ENCODE measurements at regions not wholly inside any gene's neighbourhood (a gene's known extent, or its start where the extent isn't known, plus 50 kb on each side); places are given as distances from the start of the nearest gene placed in this dataset.

DNA sequence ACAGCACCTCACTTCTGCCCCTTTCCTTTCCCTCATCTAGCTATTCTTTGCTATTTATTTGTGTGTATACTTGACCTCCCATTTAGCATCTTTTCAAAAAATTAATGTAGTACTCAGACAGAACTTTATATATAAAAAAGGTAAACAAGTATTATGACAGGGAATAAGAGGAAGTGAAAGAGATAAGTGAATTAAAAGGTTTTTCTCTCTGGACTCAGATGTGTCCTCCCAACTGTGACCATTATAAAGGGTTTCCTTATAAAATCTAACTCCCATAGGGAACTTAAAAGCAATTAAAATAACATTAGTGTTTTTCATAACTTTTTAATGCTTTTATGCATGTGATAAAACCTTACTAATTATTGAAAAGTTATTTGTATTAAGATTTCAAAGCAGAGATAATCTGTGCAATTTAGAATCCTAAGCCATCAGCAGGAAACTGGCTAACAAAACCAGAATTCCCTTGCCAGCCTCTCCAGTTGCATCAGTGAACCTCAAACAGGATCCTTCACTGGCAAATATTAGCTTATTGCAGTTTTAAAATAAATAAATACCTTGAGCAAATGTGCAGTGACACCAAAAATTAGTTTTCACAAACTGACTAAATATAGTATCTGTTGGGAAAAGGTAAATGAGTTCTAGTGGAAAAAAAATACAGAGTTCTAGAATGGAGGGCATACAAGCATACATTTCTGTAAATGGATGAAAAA lies 930.7 kb downstream of the BCL11A start:
- no peak for DNase-seq

DNA sequence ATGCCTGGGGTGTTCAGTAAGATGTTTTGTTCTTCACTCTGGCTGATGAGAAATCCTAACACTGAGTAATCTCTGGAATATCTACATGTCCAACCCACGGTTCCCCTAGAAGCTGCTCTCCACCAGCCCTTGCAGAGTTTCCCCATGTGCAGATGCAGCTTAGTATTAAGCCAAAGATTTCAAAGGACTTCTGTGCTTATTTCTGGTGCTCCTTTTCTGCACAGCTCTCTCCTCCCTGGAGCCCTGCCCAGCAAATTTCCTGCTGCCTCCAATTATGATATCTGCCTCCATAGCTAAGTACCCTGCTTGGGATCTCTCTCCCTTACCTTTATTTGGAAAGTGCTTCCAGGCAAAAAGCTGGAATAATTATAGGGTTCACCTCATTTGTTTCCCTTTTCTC lies 949.3 kb downstream of the BCL11A start:
- DNase-seq: no peak

DNA sequence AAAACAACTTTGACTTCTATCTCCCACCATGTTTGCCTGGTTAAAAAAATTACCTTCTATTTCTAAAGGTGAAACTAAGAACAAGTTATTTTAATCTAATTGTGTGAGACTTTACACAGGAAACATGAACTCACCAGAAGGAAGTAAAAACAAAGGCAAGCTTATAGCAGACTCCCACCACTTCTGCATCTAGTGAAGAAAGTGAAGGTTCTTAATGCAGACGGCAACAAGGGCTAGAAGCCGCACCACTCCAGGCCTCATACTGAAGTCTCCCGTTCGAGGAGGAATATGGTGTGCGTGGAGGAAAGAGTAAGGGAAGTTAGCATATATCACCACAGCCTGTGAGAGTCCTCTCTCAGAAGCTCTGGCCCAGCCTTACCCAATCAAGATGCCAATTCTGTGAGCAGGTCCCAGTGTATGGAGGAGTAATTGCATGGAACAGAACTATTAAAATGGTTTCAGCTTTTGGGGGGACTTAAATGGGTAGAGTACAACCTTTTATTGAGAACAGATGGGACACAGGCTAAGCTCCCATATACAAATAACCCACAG lies 958.7 kb downstream of the BCL11A start:
- DNase-seq: no peak

GRCh38 chr2:59590798-59591197 lies 962.7 kb downstream of the BCL11A start:
- DNase-seq: no peak

DNA sequence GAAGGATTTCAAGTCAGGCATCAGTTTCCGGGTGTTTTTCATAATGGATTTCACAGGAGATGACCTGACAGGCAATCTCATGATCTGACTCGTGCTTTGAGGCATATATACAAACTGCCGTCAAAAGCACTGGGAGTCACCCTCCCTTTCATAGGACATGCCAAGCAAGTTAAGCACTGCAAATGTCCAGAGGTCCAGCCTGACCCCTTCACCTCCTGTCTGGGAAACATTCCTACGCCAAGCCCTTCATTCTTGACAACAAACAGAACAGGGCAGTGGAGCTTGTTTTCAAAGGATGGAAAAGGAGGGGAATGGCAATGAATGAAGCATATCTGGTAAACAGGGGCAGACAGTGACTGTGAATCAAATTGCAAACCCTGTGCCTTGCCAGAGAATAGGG lies 963.6 kb downstream of the BCL11A start:
- DNase-seq: no peak

DNA sequence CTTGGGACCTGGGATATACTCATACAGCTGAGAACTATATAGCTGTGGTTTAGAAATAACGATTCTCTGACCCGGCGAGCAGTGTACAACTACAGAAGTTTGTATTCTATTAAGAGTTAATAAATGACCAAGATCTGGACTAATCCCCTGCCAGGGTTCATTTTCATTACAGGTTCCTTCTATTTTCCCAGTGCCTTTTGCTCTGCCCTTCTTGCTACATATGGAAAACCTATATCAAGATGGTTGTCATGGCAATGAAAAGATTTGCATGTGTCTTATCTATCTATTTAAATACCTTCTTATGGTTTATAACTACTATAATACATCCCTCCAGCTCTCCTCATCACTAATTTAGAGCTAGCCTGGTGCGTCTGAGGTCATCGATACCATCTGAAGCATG lies 965.2 kb downstream of the BCL11A start:
- DNase-seq: no peak

GRCh38 chr2:59586176-59586575 lies 967.3 kb downstream of the BCL11A start:
- no peak for DNase-seq

- no peak for DNase-seq
Measured at GRCh38 chr2:59585655-59586054, 967.8 kb downstream of the BCL11A start.

DNA sequence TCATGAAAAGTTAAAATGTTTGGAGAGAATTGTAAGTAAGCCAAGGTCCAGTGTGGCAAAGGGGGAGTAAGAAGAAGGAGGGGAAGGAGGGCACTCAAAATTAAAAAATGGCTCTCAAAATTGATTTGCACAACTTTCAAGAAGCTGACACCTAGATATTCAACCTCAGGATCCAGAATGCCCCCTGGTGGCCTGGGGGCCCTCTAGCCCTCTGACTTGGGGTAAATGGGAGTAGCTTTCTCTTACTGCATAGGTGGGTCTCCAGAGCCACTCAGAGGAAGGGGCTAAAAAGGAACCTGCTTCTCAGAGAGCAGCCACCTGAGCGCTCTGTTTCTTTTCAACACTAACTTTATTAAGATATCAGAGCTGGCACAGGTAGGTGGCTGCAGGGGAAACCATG lies 968.5 kb downstream of the BCL11A start:
- DNase-seq: no peak

DNA sequence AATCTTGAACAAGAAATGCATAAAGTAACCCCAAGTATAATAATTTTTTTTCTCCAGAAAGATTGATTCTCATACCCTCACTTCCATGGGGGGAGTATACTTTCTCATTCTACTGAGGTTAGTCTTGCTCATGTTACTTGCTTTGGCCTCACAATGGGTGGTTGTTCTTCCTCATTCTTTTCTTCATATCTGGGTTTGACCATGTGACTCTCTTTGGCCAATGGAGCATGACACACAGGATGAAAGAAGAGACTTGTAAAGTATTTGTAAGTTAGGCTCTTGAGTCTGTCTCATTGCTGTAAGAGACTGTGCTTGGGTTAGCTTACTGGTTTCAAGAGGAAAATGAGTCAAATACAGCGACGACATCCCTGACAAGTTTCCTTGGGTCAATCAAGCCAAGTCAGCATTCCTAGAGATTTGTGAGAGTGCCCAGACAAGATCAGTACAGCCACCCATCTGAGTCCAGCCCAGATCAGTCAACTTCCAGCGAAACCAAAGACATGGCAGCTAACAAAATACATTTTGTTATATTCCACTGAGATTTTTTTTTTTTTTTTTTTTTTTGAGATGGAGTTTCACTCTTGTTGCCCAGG lies 970.2 kb downstream of the BCL11A start:
- DNase-seq: no peak

DNA sequence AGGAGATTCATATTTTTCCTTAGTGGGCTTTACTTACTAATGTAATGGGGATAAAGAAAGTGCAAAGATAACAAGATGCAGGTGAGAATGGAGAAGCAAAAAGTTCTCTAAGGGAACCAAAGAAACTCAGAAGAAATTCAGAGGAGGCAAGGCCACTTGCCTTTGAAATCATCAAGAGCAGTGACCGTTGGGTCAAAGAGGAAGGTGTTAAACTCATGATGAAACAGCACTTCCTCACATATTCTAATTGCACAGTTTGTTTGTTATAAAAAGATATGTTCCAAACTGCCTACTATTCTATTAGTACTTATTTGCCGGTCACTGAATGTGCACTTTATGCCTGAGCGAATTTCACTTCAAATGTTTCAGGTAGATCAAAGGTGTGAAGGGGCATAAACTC lies 975.1 kb downstream of the BCL11A start:
- no peak for DNase-seq

DNA sequence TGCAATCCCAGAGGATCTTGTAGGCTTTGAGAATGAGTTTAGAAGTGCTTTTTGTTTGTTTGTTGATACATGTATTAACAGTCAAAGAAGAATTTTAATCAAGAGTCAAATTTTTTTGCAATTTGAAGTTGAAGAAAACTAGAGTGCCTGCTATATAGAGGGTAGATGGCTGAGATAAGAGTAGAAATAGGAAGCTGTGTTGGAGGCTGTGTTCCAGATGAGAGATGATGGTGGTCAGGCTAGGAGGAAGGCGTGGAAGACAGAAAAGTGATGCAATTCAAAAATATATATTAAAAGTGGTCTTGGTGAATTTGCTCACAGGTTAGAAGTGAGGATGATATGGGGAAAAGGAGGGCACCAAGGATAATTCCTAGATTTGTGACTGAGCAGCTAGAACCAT lies 978.3 kb downstream of the BCL11A start:
- no peak for DNase-seq

- no peak for DNase-seq
Measured at GRCh38 chr2:59572227-59572626, 981.2 kb downstream of the BCL11A start.

GRCh38 chr2:59570818-59571217 lies 982.6 kb downstream of the BCL11A start:
- DNase-seq: no peak

DNA sequence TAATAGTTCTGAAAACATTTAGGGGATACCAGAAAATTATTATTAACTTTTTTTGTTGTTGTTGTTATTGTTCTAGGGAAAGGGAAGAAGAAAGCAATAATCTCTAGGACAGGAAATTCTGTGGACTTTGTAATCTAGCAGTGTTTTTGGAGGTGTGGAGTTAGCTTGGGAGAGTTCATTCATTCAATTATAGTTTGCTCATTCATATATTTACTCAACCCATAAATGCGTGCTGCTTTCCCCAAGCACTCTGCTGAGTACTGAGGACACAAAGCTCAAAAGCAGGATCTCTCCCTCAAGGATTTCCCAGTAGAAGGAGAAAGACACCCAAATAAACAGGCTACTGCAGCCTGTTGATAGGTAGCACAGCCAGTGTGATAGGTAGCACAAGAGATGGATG lies 984.3 kb downstream of the BCL11A start:
- DNase-seq: no peak

GRCh38 chr2:59568461-59568860 lies 985.0 kb downstream of the BCL11A start:
- no peak for DNase-seq

DNA sequence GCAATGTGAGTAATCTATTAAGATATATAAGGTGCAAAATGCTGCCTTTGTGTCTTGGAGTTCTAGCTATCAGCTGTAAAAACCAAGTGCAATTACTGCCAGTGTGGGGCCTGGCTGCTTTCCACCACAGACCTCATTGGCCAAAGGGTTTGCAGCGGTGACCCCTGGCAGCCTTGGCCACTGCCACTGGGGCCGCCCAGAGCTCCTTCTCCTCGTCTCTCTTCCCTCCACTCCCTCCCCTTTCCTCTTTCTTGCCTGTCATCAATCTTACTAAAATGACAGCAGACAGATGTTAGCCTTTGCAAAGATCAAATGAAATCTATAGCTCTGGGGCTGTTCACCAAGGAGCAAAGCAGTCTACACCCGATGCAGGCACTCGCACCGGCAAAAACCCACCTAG lies 986.3 kb downstream of the BCL11A start:
- DNase-seq: no peak

GRCh38 chr2:59566739-59567138 lies 986.7 kb downstream of the BCL11A start:
- no peak for DNase-seq

GRCh38 chr2:59561281-59561680 lies 992.2 kb downstream of the BCL11A start:
- no peak for DNase-seq

DNA sequence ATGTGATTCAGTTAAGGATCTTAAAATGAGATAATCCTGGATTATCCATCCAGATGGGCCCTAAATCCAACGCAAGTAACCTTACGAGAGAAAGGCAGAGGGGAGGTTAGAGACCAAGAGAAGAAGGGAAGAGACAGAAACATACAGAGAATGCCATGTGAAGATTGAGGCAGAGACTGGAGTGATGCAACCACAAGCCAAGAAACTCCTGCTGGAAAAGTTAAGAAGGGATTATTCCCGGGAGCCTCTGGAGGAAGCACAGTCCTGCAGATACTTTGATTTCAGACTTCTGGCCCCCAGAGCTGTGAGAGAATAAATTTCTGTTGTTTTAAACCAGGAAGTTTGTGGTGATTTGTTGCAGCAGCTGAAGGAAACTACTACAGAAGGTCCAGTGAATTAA lies 992.7 kb downstream of the BCL11A start:
- DNase-seq: no peak

- no peak for DNase-seq
Measured at GRCh38 chr2:59540864-59541263, 1012.6 kb downstream of the BCL11A start.

DNA sequence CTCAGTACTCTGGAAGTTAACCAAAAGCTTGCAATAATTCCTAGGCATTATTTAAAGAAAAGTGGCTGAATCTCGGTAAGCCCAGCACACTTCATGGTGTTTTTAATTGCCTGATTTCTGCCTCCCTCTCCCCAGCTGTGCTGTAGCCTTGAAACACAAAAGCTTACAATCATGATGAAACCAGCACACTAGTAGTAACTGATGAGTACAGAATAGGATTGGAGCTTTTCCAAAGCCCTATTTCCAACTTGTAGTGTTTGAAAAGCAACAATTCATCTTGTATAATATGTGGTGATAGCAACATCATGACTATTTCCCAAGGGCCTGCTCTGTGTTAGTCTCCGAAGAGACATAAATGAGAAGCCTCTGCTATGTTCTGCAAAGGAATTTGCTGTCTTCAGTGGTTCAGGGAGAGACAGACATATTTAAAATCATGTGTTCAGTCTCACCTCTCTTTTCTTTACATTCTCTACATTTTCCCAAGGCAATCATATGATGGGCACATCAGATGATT lies 1015.0 kb downstream of the BCL11A start:
- no peak for DNase-seq

GRCh38 chr2:59532808-59533207 lies 1020.6 kb downstream of the BCL11A start:
- no peak for DNase-seq

- no peak for DNase-seq
Measured at GRCh38 chr2:59530258-59530657, 1023.2 kb downstream of the BCL11A start.

GRCh38 chr2:59529726-59530125 lies 1023.7 kb downstream of the BCL11A start:
- no peak for DNase-seq
